Gastrocnemius medialis (tissue), 4 donors: ENCODE measurements at regions not wholly inside any gene's neighbourhood (a gene's known extent, or its start where the extent isn't known, plus 50 kb on each side); places are given as distances from the start of the nearest gene placed in this dataset.

Experiments used
- CTCF ChIP-seq, 5 experiments: fragments of 450-650 bp in 3 of 5; fragments of 200-600 bp in 2 of 5; sonication (generic) in 2 of 5; IDR thresholded peaks in 4 of 5; conservative IDR thresholded peaks in 1 of 5; 1 replicate in 4 of 5; 2 replicates in 1 of 5; pipeline ENCODE4 v1.5.1; 2016 to 2019; ENCODE audit warnings: antibody characterized with exemption in 5 of 5, mild to moderate bottlenecking in 3 of 5, moderate library complexity in 3 of 5
- POLR2A ChIP-seq, 2 donors: fragments of 450-650 bp; IDR thresholded peaks; one replicate each; pipeline ENCODE4 v1.6.1; 2017; ENCODE audit warnings: antibody characterized with exemption in 2 of 2, mild to moderate bottlenecking in 2 of 2, moderate library complexity in 2 of 2

DNA sequence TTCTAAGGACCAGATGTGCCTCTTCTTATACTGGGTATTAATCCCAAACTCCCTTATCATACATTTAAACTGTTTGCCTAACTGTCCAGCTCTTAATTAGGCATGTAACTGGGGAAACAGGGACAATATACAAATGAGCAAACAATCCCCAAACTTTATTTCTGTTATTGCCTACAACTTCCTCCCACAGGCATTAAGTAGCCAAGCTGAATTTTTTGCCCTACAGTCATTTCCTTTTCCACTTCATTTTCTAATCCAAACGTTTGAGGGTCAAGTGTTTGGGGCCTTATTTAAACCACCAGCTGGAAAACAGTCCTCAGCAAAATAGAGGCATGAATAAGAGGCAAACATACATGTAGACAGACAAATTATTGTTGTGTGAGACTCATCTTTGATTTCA is 77.4 kb upstream of the CCL2 start:
- no peak for TF ChIP-seq CTCF (IDR thresholded peaks at IDR 0.05 in 4 of 5, conservative IDR thresholded peaks at IDR 0.05 in 1 of 5)
- TF ChIP-seq POLR2A (IDR thresholded peaks at IDR 0.05): no peak
